HG03354 (cell line): ENCODE measurements at regions not wholly inside any gene's neighbourhood (a gene's known extent, or its start where the extent isn't known, plus 50 kb on each side); places are given as distances from the start of the nearest gene placed in this dataset.
"Not testable (repeated sequence)": the region's sequence is repeated elsewhere in the genome, so short reads cannot be mapped to it uniquely, and the experiment has no call there.

Experiments
- ATAC-seq: cut with Tn5 transposase; IDR thresholded peaks from one replicate; pipeline ENCODE4 v1.9.1; 2021; ENCODE audit warnings: mild to moderate bottlenecking; ENCODE audit not compliant: unreplicated experiment, poor library complexity, severe bottlenecking

GRCh38 chr4:14002331-14002730 is 374.8 kb upstream of the BOD1L1 start:
- ATAC-seq, result not testable (repeated sequence)

GRCh38 chr4:14008494-14008893 is 381.0 kb upstream of the BOD1L1 start:
- no peak for ATAC-seq

GRCh38 chr4:14018191-14018853 is 390.8 kb upstream of the BOD1L1 start:
- ATAC-seq, result no peak

- no peak for ATAC-seq
These were observed 394.9 kb upstream of the BOD1L1 start for GRCh38 chr4:14022456-14022855.

GRCh38 chr4:14023036-14023435 is 395.5 kb upstream of the BOD1L1 start:
- ATAC-seq, result no peak

- no peak for ATAC-seq
These were observed 396.4 kb upstream of the BOD1L1 start for GRCh38 chr4:14023896-14024295.

GRCh38 chr4:14025111-14025510 is 397.6 kb upstream of the BOD1L1 start:
- ATAC-seq, result no peak

- no peak for ATAC-seq
These were observed 398.4 kb upstream of the BOD1L1 start for GRCh38 chr4:14025891-14026290.

- no peak for ATAC-seq
These were observed 401.3 kb upstream of the BOD1L1 start for GRCh38 chr4:14028862-14029261.

GRCh38 chr4:14035076-14035475 is 407.6 kb upstream of the BOD1L1 start:
- ATAC-seq, result no peak

- no peak for ATAC-seq
These were observed 415.7 kb upstream of the BOD1L1 start for GRCh38 chr4:14043203-14043602.

GRCh38 chr4:14046642-14047041 is 419.1 kb upstream of the BOD1L1 start:
- ATAC-seq, result no peak

GRCh38 chr4:14047840-14048239 is 420.3 kb upstream of the BOD1L1 start:
- no peak for ATAC-seq

- ATAC-seq, result no peak
These were observed 422.4 kb upstream of the BOD1L1 start for GRCh38 chr4:14049946-14050345.

- no peak for ATAC-seq
These were observed 425.8 kb upstream of the BOD1L1 start for GRCh38 chr4:14053291-14053690.

- no peak for ATAC-seq
These were observed 426.9 kb upstream of the BOD1L1 start for GRCh38 chr4:14054391-14054790.

- no peak for ATAC-seq
These were observed 431.5 kb upstream of the BOD1L1 start for GRCh38 chr4:14059006-14059405.

- ATAC-seq, result no peak
These were observed 437.5 kb upstream of the BOD1L1 start for GRCh38 chr4:14064984-14065383.

- no peak for ATAC-seq
These were observed 437.9 kb upstream of the BOD1L1 start for GRCh38 chr4:14065406-14065805.

- ATAC-seq, result no peak
These were observed 439.5 kb upstream of the BOD1L1 start for GRCh38 chr4:14066979-14067378.

GRCh38 chr4:14069886-14070285 is 442.4 kb upstream of the BOD1L1 start:
- ATAC-seq, result no peak

- ATAC-seq, result no peak
These were observed 442.9 kb upstream of the BOD1L1 start for GRCh38 chr4:14070289-14070880.
